ENCODE measurements at regions not wholly inside any gene's neighbourhood (a gene's known extent, or its start where the extent isn't known, plus 50 kb on each side); places are given as distances from the start of the nearest gene placed in this dataset.

DNA sequence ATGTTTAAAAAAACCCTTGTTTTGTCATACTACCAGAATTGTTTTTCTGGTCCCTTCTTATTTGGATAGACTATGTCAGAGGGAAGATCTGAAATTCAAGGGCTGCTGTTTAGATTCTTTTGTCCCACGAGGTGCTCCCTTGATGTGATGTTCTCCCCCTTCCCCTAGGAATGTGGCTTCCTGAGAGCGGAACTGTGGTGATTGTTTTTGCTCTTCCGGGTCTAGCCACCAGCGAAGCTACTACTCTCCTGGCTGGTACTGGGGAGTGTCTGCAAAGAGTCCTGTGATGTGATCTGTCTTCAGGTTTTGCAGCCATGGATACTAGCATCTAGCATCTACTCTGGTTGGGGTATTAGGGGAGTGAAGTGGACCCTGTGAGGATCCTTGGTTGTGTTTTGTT, 271.1 kb downstream of the DCAF12L2 start:
- TF ChIP-seq GATA2 (IDR thresholded peaks at IDR 0.05; ENCODE audit: insufficient read depth, insufficient read length, low read depth, low read length) (no peak), EZH2 (IDR thresholded peaks at IDR 0.05; ENCODE audit: borderline replicate concordance, low read depth, low read length, severe bottlenecking) (no peak), POLR2A (IDR thresholded peaks at IDR 0.05; ENCODE audit: low read depth, low read length) (no peak), POLR2AphosphoS5 (IDR thresholded peaks at IDR 0.05; ENCODE audit: insufficient read depth, low read depth, low read length) (no peak), FOS (IDR thresholded peaks at IDR 0.05; ENCODE audit: borderline replicate concordance, insufficient read depth, low read length) (no peak)
- TF ChIP-seq, protein P1, sequence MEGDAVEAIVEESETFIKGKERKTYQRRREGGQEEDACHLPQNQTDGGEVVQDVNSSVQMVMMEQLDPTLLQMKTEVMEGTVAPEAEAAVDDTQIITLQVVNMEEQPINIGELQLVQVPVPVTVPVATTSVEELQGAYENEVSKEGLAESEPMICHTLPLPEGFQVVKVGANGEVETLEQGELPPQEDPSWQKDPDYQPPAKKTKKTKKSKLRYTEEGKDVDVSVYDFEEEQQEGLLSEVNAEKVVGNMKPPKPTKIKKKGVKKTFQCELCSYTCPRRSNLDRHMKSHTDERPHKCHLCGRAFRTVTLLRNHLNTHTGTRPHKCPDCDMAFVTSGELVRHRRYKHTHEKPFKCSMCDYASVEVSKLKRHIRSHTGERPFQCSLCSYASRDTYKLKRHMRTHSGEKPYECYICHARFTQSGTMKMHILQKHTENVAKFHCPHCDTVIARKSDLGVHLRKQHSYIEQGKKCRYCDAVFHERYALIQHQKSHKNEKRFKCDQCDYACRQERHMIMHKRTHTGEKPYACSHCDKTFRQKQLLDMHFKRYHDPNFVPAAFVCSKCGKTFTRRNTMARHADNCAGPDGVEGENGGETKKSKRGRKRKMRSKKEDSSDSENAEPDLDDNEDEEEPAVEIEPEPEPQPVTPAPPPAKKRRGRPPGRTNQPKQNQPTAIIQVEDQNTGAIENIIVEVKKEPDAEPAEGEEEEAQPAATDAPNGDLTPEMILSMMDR (IDR thresholded peaks at IDR 0.05; ENCODE audit: extremely low read depth in 1 of 2, insufficient read depth in 1 of 2, low read depth in 1 of 2, low read length in 2 of 2), result no peak
- TF ChIP-seq, protein P2, sequence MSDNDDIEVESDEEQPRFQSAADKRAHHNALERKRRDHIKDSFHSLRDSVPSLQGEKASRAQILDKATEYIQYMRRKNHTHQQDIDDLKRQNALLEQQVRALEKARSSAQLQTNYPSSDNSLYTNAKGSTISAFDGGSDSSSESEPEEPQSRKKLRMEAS (IDR thresholded peaks at IDR 0.05; ENCODE audit: insufficient read depth, insufficient read length), result no peak
